GM23338 (cell line): ENCODE measurements at regions not wholly inside any gene's neighbourhood (a gene's known extent, or its start where the extent isn't known, plus 50 kb on each side); places are given as distances from the start of the nearest gene placed in this dataset.

Experiments used
- ATAC-seq: fragments of 200-7000 bp; cut with Tn5 transposase; 3 replicates; pipeline ENCODE4 v1.9.1; 2020
- DNase-seq: peaks from one replicate; pipeline ENCODE4 v3.0.0-alpha.2; 2015; ENCODE audit warnings: low spot score
- H2AFZ ChIP-seq: fragments of 200-600 bp; sonication (generic); 2 replicates; pipeline ENCODE4 v1.8.0; 2016; ENCODE audit warnings: antibody characterized with exemption, mild to moderate bottlenecking, moderate library complexity
- H3F3A ChIP-seq: fragments of 200-600 bp; sonication (generic); replicated peaks from 2 replicates; pipeline ENCODE4 v1.8.0; 2017; ENCODE audit warnings: antibody characterized with exemption, mixed run types, low read depth
- H3K27ac ChIP-seq: fragments of 200-600 bp; sonication (generic); 2 replicates; pipeline ENCODE4 v1.6.1; 2016; ENCODE audit warnings: low read depth
- H3K27me3 ChIP-seq: fragments of 200-600 bp; sonication (generic); 2 replicates; pipeline ENCODE4 v1.8.0; 2016; ENCODE audit warnings: mild to moderate bottlenecking, mixed run types, moderate library complexity; ENCODE audit not compliant: insufficient read depth
- H3K36me3 ChIP-seq: fragments of 200-600 bp; sonication (generic); 2 replicates; pipeline ENCODE4 v1.8.0; 2016; ENCODE audit warnings: mild to moderate bottlenecking; ENCODE audit not compliant: insufficient read depth
- H3K4me1 ChIP-seq: fragments of 200-600 bp; sonication (generic); 2 replicates; pipeline ENCODE4 v1.8.0; 2016; ENCODE audit warnings: mild to moderate bottlenecking, moderate library complexity; ENCODE audit not compliant: insufficient read depth
- H3K4me2 ChIP-seq: fragments of 200-600 bp; sonication (generic); 2 replicates; pipeline ENCODE4 v1.7.1; 2017; ENCODE audit warnings: mixed run types
- H3K4me3 ChIP-seq: fragments of 200-600 bp; sonication (generic); 2 replicates; pipeline ENCODE4 v1.6.1; 2016; ENCODE audit warnings: mixed run types
- H3K79me2 ChIP-seq: fragments of 200-600 bp; sonication (generic); replicated peaks from 2 replicates; pipeline ENCODE4 v1.8.0; 2017; ENCODE audit warnings: mild to moderate bottlenecking; ENCODE audit not compliant: insufficient read depth
- H3K9me2 ChIP-seq: fragments of 200-600 bp; sonication (generic); 2 replicates; pipeline ENCODE4 v1.8.0; 2017; ENCODE audit not compliant: insufficient read depth
- H4K20me1 ChIP-seq: fragments of 200-600 bp; sonication (generic); replicated peaks from 2 replicates; pipeline ENCODE4 v1.8.0; 2017; ENCODE audit warnings: mild to moderate bottlenecking; ENCODE audit not compliant: insufficient read depth
- H3K27ac Mint-ChIP-seq: 2 replicates; pipeline ENCODE4 v1.8.0; 2020; ENCODE audit warnings: inconsistent platforms, mild to moderate bottlenecking, moderate library complexity, mixed read lengths
- H3K27me3 Mint-ChIP-seq: 3 replicates; pipeline ENCODE4 v1.8.0; 2022; ENCODE audit warnings: low read depth, mild to moderate bottlenecking, moderate library complexity, mixed read lengths, inconsistent platforms; ENCODE audit not compliant: insufficient read depth, poor library complexity
- H3K36me3 Mint-ChIP-seq: 3 replicates; pipeline ENCODE4 v1.8.0; 2021; ENCODE audit warnings: low read depth, mild to moderate bottlenecking, inconsistent platforms, moderate library complexity, mixed read lengths
- H3K4me1 Mint-ChIP-seq: 3 replicates; pipeline ENCODE4 v1.8.0; 2020; ENCODE audit warnings: mild to moderate bottlenecking, inconsistent platforms, mixed read lengths
- H3K4me3 Mint-ChIP-seq: 3 replicates; pipeline ENCODE4 v1.8.0; 2021; ENCODE audit warnings: moderate library complexity, mild to moderate bottlenecking, inconsistent platforms, mixed read lengths
- H3K9me3 Mint-ChIP-seq: 3 replicates; pipeline ENCODE4 v1.8.0; 2020; ENCODE audit warnings: moderate library complexity, mild to moderate bottlenecking, inconsistent platforms, mixed read lengths
- CREB1 ChIP-seq: fragments of 250-450 bp; sonication (Bioruptor Pico); IDR thresholded peaks from 2 replicates; pipeline ENCODE4 v1.5.0; 2020; ENCODE audit warnings: low read depth, mild to moderate bottlenecking, moderate library complexity
- CTCF ChIP-seq, 2 experiments: fragments of 200-600 bp in 1 of 2; sonication (generic) in 1 of 2; conservative IDR thresholded peaks; 2 replicates each; pipeline versions ENCODE4 v1.5.1 to v1.6.1; 2016 to 2017; ENCODE audit warnings: antibody characterized with exemption in 2 of 2, low read depth in 2 of 2, mild to moderate bottlenecking in 2 of 2, moderate library complexity in 1 of 2
- EZH2 ChIP-seq: fragments of 200-600 bp; sonication (generic); IDR thresholded peaks from one replicate; pipeline ENCODE4 v1.8.0; 2017; ENCODE audit warnings: antibody characterized with exemption, mild to moderate bottlenecking, low read depth; ENCODE audit not compliant: unreplicated experiment
- EZH2phosphoT487 ChIP-seq: fragments of 200-600 bp; sonication (generic); IDR thresholded peaks from one replicate; pipeline ENCODE4 v1.8.1; 2018; ENCODE audit warnings: antibody characterized with exemption; ENCODE audit not compliant: unreplicated experiment
- JUNB ChIP-seq: IDR thresholded peaks from one replicate; pipeline ENCODE4 v1.6.1; 2016; ENCODE audit warnings: antibody characterized with exemption; ENCODE audit not compliant: unreplicated experiment
- NANOG ChIP-seq: IDR thresholded peaks from 2 replicates; pipeline ENCODE4 v1.6.1; 2016; ENCODE audit warnings: antibody characterized with exemption, borderline replicate concordance
- POLR2AphosphoS5 ChIP-seq: IDR thresholded peaks from 2 replicates; pipeline ENCODE4 v1.6.1; 2016; ENCODE audit warnings: antibody characterized with exemption, low read depth
- REST ChIP-seq: IDR thresholded peaks from one replicate; pipeline ENCODE4 v1.6.1; 2018; ENCODE audit warnings: antibody characterized with exemption; ENCODE audit not compliant: unreplicated experiment
- STAT1 ChIP-seq: IDR thresholded peaks from one replicate; pipeline ENCODE4 v1.6.1; 2016; ENCODE audit warnings: antibody characterized with exemption; ENCODE audit not compliant: unreplicated experiment
- ZNF114 ChIP-seq: fragments of 250-450 bp; sonication (Bioruptor Pico); IDR thresholded peaks from 2 replicates; pipeline ENCODE4 v1.5.0; 2020; ENCODE audit warnings: mild to moderate bottlenecking, moderate library complexity
- ZNF331 ChIP-seq: fragments of 250-450 bp; sonication (Bioruptor Pico); IDR thresholded peaks from 2 replicates; pipeline ENCODE4 v1.5.0; 2020; ENCODE audit warnings: low read depth, mild to moderate bottlenecking, moderate library complexity
- TF ChIP-seq, protein P1 (sequence below): IDR thresholded peaks from 2 replicates; pipeline ENCODE4 v1.6.1; 2016; ENCODE audit warnings: antibody characterized with exemption
- TF ChIP-seq, protein P2 (sequence below): fragments of 250-450 bp; sonication (Bioruptor Pico); IDR thresholded peaks from 2 replicates; pipeline ENCODE4 v1.5.0; 2020; ENCODE audit warnings: mild to moderate bottlenecking, moderate library complexity

- Histone ChIP-seq H3K27me3 (no peaks in the 10 kb centered on the region), H3K4me1 (no peaks in the 10 kb centered on the region), H3K9me2 (no peaks in the 10 kb centered on the region), H3K79me2 (no peaks in the 10 kb centered on the region), H3K27ac (no peak overlapping the region), H3K4me2 (no peak overlapping the region), H4K20me1 (no peaks in the 10 kb centered on the region), H3K36me3 (no peaks in the 10 kb centered on the region), H3K4me3 (no peak overlapping the region), H2AFZ (peak overlapping the region; percentile 56; the same call in 1 of the 2 replicates), H3F3A (no peaks in the 10 kb centered on the region)
- DNase-seq: no peak
- no peaks in the 10 kb centered on the region for H3K36me3 Mint-ChIP-seq
- TF ChIP-seq CTCF (conservative IDR thresholded peaks at IDR 0.05; ENCODE audit: low read depth in 2 of 2): no peak
- TF ChIP-seq STAT1: no peak
- TF ChIP-seq, protein P1, sequence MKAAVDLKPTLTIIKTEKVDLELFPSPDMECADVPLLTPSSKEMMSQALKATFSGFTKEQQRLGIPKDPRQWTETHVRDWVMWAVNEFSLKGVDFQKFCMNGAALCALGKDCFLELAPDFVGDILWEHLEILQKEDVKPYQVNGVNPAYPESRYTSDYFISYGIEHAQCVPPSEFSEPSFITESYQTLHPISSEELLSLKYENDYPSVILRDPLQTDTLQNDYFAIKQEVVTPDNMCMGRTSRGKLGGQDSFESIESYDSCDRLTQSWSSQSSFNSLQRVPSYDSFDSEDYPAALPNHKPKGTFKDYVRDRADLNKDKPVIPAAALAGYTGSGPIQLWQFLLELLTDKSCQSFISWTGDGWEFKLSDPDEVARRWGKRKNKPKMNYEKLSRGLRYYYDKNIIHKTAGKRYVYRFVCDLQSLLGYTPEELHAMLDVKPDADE: no peak
- TF ChIP-seq NANOG: no peak
- TF ChIP-seq JUNB: no peak
- TF ChIP-seq POLR2AphosphoS5: no peak
- no peak for TF ChIP-seq ZNF331 (CRISPR knock-in tag)
- no peak for TF ChIP-seq CREB1 (CRISPR knock-in tag)
- TF ChIP-seq, protein P2, sequence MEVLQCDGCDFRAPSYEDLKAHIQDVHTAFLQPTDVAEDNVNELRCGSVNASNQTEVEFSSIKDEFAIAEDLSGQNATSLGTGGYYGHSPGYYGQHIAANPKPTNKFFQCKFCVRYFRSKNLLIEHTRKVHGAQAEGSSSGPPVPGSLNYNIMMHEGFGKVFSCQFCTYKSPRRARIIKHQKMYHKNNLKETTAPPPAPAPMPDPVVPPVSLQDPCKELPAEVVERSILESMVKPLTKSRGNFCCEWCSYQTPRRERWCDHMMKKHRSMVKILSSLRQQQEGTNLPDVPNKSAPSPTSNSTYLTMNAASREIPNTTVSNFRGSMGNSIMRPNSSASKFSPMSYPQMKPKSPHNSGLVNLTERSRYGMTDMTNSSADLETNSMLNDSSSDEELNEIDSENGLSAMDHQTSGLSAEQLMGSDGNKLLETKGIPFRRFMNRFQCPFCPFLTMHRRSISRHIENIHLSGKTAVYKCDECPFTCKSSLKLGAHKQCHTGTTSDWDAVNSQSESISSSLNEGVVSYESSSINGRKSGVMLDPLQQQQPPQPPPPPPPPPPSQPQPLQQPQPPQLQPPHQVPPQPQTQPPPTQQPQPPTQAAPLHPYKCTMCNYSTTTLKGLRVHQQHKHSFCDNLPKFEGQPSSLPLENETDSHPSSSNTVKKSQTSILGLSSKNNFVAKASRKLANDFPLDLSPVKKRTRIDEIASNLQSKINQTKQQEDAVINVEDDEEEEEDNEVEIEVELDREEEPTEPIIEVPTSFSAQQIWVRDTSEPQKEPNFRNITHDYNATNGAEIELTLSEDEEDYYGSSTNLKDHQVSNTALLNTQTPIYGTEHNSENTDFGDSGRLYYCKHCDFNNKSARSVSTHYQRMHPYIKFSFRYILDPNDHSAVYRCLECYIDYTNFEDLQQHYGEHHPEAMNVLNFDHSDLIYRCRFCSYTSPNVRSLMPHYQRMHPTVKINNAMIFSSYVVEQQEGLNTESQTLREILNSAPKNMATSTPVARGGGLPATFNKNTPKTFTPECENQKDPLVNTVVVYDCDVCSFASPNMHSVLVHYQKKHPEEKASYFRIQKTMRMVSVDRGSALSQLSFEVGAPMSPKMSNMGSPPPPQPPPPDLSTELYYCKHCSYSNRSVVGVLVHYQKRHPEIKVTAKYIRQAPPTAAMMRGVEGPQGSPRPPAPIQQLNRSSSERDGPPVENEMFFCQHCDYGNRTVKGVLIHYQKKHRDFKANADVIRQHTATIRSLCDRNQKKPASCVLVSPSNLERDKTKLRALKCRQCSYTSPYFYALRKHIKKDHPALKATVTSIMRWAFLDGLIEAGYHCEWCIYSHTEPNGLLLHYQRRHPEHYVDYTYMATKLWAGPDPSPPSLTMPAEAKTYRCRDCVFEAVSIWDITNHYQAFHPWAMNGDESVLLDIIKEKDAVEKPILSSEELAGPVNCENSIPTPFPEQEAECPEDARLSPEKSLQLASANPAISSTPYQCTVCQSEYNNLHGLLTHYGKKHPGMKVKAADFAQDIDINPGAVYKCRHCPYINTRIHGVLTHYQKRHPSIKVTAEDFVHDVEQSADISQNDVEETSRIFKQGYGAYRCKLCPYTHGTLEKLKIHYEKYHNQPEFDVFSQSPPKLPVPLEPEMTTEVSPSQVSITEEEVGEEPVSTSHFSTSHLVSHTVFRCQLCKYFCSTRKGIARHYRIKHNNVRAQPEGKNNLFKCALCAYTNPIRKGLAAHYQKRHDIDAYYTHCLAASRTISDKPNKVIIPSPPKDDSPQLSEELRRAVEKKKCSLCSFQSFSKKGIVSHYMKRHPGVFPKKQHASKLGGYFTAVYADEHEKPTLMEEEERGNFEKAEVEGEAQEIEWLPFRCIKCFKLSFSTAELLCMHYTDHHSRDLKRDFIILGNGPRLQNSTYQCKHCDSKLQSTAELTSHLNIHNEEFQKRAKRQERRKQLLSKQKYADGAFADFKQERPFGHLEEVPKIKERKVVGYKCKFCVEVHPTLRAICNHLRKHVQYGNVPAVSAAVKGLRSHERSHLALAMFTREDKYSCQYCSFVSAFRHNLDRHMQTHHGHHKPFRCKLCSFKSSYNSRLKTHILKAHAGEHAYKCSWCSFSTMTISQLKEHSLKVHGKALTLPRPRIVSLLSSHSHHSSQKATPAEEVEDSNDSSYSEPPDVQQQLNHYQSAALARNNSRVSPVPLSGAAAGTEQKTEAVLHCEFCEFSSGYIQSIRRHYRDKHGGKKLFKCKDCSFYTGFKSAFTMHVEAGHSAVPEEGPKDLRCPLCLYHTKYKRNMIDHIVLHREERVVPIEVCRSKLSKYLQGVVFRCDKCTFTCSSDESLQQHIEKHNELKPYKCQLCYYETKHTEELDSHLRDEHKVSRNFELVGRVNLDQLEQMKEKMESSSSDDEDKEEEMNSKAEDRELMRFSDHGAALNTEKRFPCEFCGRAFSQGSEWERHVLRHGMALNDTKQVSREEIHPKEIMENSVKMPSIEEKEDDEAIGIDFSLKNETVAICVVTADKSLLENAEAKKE: no peak
- TF ChIP-seq ZNF114 (CRISPR knock-in tag): no peak
- no peak for TF ChIP-seq REST
- no peak for TF ChIP-seq EZH2phosphoT487
- TF ChIP-seq EZH2: no peak
- H3K9me3 Mint-ChIP-seq: peaks cover 5% of the 10 kb centered on the region; the same call in 2 of the 3 replicates
- ATAC-seq: no peak
- H3K27ac Mint-ChIP-seq: no peak overlapping the region
- no peaks in the 10 kb centered on the region; the same call in 2 of the 3 replicates for H3K4me1 Mint-ChIP-seq
- no peak overlapping the region for H3K4me3 Mint-ChIP-seq
- no peaks in the 10 kb centered on the region for H3K27me3 Mint-ChIP-seq
These were observed 239.1 kb downstream of the FOXG1 start for GRCh38 chr14:29005647-29006046.
